Stimulated activated CD4-positive, alpha-beta T cell treated with anti-CD3 and anti-CD28 coated beads, Interleukin-4, amount 100 ng/mL, for 48 hours (primary cell): ENCODE measurements at regions not wholly inside any gene's neighbourhood (a gene's known extent, or its start where the extent isn't known, plus 50 kb on each side); places are given as distances from the start of the nearest gene placed in this dataset.

Source experiments
- DNase-seq, 2 donors: peaks; one replicate each; pipeline ENCODE4 v3.0.0-alpha.2; 2020; ENCODE audit warnings: low read depth in 2 of 2

- no peak for DNase-seq
Observed at GRCh38 chr2:133768256-133768655, 200.0 kb upstream of the NCKAP5 start.

GRCh38 chr2:133768658-133769435 lies 200.6 kb upstream of the NCKAP5 start:
- no peak for DNase-seq

DNA sequence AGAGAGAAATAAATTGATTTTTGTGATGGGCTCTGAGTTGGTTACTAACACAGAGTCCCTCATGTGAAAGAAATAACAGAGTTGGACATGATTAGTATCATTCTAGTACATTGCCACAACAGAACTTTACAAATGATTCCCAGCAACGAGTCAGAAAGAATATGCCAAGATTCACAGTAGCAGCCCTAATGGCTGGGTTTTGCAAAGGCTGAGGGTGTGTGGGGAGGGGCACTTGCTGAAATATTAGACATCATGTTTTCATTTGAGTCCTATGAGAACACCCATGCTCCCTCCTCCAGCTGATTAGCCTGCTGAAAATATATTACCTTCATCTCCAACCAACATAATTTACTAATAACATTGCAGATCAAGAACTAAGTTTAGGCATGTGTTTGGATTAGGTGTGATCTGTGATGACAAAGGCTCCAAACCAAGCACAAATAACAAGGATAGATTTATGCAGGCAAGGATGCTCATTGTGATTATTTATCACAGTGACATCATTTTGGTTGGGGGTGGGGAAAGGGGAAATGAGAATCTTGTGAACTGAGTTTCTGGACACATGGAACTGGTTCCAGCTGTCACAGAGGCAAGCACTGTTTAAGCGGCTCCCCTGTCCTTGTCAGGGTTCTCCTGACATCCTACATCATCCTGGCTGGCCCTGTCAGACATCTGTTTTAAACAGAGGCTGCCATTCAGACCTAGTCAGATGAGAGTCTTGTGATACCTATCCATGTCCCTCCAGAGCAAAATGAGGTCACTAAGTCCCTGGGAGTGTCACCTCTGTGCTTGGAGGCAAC lies 205.8 kb upstream of the NCKAP5 start:
- no peak for DNase-seq

- no peak for DNase-seq
Observed at GRCh38 chr2:133774654-133775015, 206.4 kb upstream of the NCKAP5 start.

GRCh38 chr2:133776936-133777573 lies 208.8 kb upstream of the NCKAP5 start:
- DNase-seq, result no peak

DNA sequence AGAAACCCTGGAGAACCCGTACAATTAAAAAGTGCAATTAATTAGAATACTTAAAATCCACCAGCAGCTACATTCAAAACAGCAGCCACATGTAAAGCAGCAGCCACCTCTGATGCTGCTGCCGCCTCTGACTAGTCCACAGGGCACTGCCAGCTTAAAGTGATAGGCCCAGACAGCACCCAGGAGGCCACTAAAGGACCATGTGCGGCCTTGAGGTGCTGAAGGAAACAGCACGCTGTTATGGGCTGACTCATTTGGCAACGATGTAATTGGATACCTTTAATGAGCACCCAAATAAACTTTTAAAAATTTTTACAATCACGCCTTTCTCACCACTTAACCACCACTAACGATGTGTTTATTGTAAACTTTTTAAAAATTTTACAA lies 209.3 kb upstream of the NCKAP5 start:
- no peak for DNase-seq

GRCh38 chr2:133780099-133780996 lies 212.1 kb upstream of the NCKAP5 start:
- peak in 1 of 2 donors; percentile 2 for DNase-seq

GRCh38 chr2:133780997-133781513 lies 212.8 kb upstream of the NCKAP5 start:
- DNase-seq, result no peak

DNA sequence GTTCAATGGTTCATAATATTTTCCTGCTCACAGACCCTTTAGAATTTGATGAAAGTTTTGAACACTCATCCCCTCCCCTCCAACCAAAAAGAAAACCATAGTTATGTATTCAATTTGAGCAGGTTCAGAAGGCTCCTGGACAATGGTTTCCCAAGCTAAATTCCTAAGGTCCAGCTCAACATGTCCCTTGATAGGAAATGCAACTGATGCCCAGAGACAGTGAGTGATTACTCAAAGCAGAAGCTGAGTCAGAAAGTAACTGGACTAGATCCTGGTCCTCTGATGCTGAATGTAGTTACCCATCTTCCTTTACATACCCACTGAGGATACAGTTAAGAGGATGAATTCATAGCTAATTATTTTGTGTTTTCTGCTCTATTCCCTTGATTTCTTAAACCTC lies 218.9 kb upstream of the NCKAP5 start:
- DNase-seq, result no peak

- no peak for DNase-seq
Observed at GRCh38 chr2:133787651-133788050, 219.4 kb upstream of the NCKAP5 start.

- DNase-seq, result no peak
Observed at GRCh38 chr2:133788386-133788785, 220.1 kb upstream of the NCKAP5 start.

DNA sequence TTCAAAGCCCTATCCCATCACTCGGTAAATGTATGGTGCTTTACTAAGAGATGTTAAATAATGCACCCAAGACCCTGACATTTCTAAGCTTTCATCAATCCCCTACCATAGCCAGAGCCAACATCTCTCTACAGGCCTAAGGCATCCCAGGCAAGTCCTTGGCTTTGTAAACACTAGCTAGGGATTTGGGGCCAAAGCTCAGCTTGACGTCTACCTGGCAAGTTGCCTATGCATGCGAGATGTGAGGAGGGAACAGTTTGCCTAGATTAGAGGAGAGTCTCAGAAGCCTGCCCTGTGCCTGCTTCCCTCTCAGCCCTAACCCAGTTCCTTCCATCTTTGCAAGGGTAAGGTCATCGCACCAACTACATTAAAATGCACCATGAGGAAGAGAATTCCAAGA lies 221.5 kb upstream of the NCKAP5 start:
- DNase-seq, result no peak

GRCh38 chr2:133790711-133791110 lies 222.4 kb upstream of the NCKAP5 start:
- DNase-seq, result no peak

GRCh38 chr2:133791191-133791590 lies 222.9 kb upstream of the NCKAP5 start:
- no peak for DNase-seq

DNA sequence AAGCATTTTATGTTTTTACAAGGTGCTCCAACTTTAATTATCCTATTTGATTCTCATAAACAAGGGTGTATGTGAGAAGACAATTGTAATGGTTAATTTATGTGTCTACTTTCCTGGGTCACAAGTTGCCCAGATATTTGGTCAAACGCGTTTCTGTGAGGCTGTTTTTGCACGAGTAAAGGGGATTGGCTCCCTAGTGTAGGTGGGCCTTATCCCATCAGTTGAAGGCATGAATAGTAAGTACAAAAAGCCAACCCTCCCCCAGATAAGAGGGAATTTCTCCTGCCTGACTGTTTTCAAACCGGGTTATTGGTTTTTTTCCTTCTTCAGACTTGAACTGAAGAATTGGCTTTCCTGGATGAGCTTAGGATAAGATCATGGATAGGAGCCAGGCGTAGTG lies 224.0 kb upstream of the NCKAP5 start:
- DNase-seq, result no peak

GRCh38 chr2:133794114-133794513 lies 225.9 kb upstream of the NCKAP5 start:
- DNase-seq, result no peak

DNA sequence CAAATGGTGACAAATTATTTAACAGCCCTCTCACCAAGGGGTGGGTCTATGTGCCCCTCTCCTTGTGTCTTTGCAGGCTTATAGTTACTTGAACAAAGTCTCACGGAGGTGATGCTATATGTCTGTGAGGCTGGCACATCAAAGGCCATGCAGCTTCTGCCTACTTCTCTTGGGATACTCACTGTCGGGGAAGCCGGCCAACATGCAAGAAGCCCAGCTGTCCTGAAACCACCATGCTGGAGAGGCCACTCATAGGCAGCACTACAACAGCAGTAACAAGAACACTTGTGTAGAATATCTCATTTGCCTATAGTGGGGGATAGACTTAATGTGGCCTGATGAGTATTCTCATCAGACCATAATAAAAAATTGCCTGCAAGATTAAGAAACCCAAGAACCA lies 233.7 kb upstream of the NCKAP5 start:
- DNase-seq, result no peak

- DNase-seq, result no peak
Observed at GRCh38 chr2:133802409-133803039, 234.3 kb upstream of the NCKAP5 start.

GRCh38 chr2:133806564-133806963 lies 238.3 kb upstream of the NCKAP5 start:
- DNase-seq, result no peak

DNA sequence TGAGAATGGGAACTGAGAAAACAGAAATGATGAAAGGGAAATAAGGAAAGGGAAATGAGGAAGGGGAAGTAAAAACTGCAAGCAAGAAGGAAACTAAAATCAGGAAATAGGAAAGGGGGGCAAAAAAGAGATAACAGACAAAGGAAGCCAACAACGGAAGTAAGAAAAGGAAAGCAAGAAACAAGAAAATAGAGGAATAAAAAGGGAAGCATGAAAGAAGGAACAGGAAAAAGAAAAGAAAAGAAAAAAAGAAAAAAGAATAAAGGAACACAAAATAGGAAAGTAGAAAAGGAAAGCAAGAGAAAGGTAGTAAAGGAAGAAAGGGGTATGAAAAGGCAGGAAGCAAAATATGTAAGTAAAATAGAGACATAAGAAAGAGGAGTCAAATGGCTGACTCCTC lies 241.2 kb upstream of the NCKAP5 start:
- no peak for DNase-seq

DNA sequence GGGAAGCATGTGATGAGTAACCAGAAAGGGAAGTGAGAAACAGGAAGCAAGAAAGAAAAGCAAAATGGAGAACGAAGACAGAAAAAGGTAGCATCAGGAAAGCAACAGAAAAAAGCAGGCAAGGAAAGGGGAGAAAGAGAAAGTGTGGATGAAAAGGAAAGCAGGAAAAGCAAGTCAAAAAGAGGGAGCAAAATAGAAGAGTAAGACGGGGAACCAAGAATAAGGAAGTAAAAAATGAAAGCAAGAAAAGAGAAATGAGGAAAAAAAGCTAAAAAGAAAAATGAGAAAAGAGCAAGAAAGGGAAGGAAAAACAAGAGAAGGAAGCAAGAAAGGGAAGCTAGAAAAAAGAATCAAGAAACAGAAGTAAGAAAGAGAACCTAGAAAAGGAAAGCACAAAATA lies 242.3 kb upstream of the NCKAP5 start:
- DNase-seq, result no peak
